ENCODE measurements at regions not wholly inside any gene's neighbourhood (a gene's known extent, or its start where the extent isn't known, plus 50 kb on each side); places are given as distances from the start of the nearest gene placed in this dataset.

DNA sequence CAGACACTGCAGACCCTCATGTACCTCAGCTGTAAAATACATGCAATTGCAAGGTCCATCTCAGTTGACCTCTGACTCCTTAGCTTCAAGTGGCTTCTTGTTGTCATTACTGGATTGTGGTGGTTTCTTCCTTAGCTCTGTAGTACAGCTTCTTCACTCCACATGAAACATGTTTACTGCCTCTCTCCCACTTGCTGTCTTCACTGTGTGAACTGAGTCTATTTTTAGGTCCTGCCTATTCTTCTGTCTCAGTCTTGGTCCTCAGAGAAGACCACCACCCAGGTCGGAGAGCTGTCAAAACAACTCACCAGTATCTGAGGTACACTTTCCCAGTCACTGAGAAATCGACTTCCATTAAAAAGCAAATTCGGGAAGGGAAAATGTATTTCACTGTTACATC is 50.2 kb upstream of the EYA4 start:
- Histone ChIP-seq H3K27ac (no peak overlapping the region), H3K27me3 (no peaks in the 10 kb centered on the region), H3K4me3 (no peak overlapping the region), H3K4me1 (no peaks in the 10 kb centered on the region), H3K9me3 (peaks cover 0 to 15% (median 0%) of the 10 kb centered on the region in 11 donors), H3K36me3 (no peaks in the 10 kb centered on the region)
- TF ChIP-seq, protein P1, sequence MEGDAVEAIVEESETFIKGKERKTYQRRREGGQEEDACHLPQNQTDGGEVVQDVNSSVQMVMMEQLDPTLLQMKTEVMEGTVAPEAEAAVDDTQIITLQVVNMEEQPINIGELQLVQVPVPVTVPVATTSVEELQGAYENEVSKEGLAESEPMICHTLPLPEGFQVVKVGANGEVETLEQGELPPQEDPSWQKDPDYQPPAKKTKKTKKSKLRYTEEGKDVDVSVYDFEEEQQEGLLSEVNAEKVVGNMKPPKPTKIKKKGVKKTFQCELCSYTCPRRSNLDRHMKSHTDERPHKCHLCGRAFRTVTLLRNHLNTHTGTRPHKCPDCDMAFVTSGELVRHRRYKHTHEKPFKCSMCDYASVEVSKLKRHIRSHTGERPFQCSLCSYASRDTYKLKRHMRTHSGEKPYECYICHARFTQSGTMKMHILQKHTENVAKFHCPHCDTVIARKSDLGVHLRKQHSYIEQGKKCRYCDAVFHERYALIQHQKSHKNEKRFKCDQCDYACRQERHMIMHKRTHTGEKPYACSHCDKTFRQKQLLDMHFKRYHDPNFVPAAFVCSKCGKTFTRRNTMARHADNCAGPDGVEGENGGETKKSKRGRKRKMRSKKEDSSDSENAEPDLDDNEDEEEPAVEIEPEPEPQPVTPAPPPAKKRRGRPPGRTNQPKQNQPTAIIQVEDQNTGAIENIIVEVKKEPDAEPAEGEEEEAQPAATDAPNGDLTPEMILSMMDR (IDR thresholded peaks at IDR 0.05) = no peak
- no peak for ATAC-seq
- no peak for DNase-seq
- intact Hi-C loops (cut with DNase I) = loop anchor here in 2 of 10 donors (10.0 kb wide), 2 partner anchors 226 to 324 kb away; no protein-coding TSS in a partner anchor
- WGBS, 2 donors = 66 to 71% methylated on average over 3 of the region's 3 CpGs

DNA sequence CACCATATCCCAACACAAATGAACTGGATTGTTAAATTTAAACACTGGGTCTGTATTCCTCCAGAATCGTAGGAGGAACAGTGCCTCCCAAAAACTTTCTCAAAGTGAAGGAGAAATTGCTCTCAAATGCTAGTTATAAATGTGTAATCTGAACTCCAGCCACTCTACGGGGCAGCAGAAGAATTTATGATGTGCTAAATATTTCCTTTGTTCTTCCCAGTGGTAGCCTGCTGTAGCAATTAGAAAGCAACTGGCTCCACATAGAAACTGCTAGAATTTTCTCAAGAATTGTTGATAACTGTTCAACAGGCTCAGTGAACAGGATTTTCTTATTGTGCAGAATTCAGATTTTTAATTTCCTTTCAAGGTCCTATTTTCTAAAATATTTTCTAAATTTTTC is 49.8 kb upstream of the EYA4 start:
- Histone ChIP-seq H3K27me3 (no peaks in the 10 kb centered on the region), H3K4me1 (no peaks in the 10 kb centered on the region), H3K4me3 (no peak overlapping the region), H3K9me3 (peaks cover 0 to 15% (median 0%) of the 10 kb centered on the region in 11 donors), H3K27ac (no peak overlapping the region), H3K36me3 (no peaks in the 10 kb centered on the region)
- ATAC-seq (no peak), DNase-seq (no peak)
- WGBS, 2 donors = 39% methylated on average over 2 of the region's 2 CpGs
- TF ChIP-seq, protein P1 (IDR thresholded peaks at IDR 0.05) = no peak
- intact Hi-C loops (cut with DNase I) = loop anchor here in 2 of 10 donors (10.0 kb wide), 2 partner anchors 227 to 323 kb away; no protein-coding TSS in a partner anchor

All from heart right ventricle (tissue), 16 donors.